SH-SY5Y (cell line): ENCODE measurements at regions not wholly inside any gene's neighbourhood (a gene's known extent, or its start where the extent isn't known, plus 50 kb on each side); places are given as distances from the start of the nearest gene placed in this dataset.

Experiments used
- GATA2 ChIP-seq: IDR thresholded peaks from 2 replicates; pipeline ENCODE4 v1.6.1; 2011; ENCODE audit warnings: mild to moderate bottlenecking, low read depth, low read length
- GATA3 ChIP-seq: IDR thresholded peaks from 2 replicates; pipeline ENCODE4 v1.6.1; 2011; ENCODE audit warnings: low read depth, mild to moderate bottlenecking, low read length, moderate library complexity

DNA sequence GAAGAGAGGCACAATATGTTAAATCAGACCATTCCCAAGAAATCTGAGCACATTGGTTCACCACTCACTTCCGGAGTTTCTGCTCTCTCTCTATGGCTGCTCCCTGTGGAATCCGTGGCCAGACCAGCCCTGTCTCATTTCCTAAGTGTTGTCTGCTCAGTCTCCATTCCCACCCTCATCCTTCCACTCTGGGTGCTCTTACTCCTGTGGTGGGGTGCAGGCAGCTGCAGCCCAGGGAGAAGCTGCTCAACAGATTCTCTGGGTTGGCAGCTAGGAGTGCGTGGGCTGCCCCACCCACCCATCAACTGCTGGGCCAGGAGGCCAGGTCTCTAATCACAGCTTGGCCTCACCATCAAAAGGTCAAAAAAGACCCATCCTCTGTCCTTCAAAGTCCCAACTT is 98.3 kb downstream of the ARL4C start:
- TF ChIP-seq GATA3 (no peak), GATA2 (no peak)
